Keratinocyte (primary cell): ENCODE measurements at regions not wholly inside any gene's neighbourhood (a gene's known extent, or its start where the extent isn't known, plus 50 kb on each side); places are given as distances from the start of the nearest gene placed in this dataset.

Experiments
- DNase-seq: peaks from one replicate; pipeline ENCODE4 v3.0.0-alpha.2; 2011; ENCODE audit warnings: low read depth, missing footprints, low spot score
- FAIRE-seq: peaks from 2 replicates; lab custom pipeline; 2011; peaks lifted over from hg19 to GRCh38; lab: Jason Lieb, UNC
- H2AFZ ChIP-seq: 2 replicates; pipeline ENCODE4 v1.6.0; 2012; ENCODE audit warnings: low read length, control low read depth, inconsistent platforms; ENCODE audit not compliant: control insufficient read depth
- H3K27ac ChIP-seq: 2 replicates; pipeline ENCODE4 v1.5.1; 2011; ENCODE audit warnings: low read length; ENCODE audit not compliant: control insufficient read depth, insufficient read depth
- H3K27me3 ChIP-seq: 3 replicates; pipeline ENCODE4 v1.6.0; 2011; ENCODE audit warnings: low read length; ENCODE audit not compliant: control insufficient read depth, insufficient read depth; ENCODE audit errors: extremely low read depth
- H3K36me3 ChIP-seq, 2 experiments: 2 replicates in 1 of 2; 3 replicates in 1 of 2; pipeline ENCODE4 v1.5.1; 2011; ENCODE audit warnings: low read length in 2 of 2, mild to moderate bottlenecking in 1 of 2; ENCODE audit not compliant: control insufficient read depth in 2 of 2, insufficient read depth in 2 of 2; ENCODE audit errors: extremely low read depth in 1 of 2
- H3K4me1 ChIP-seq: 3 replicates; pipeline ENCODE4 v1.5.1; 2011; ENCODE audit warnings: low read length; ENCODE audit not compliant: control insufficient read depth, insufficient read depth; ENCODE audit errors: extremely low read depth
- H3K4me2 ChIP-seq: 3 replicates; pipeline ENCODE4 v1.6.0; 2011; ENCODE audit warnings: low read depth, low read length; ENCODE audit not compliant: control insufficient read depth, insufficient read depth; ENCODE audit errors: extremely low read depth
- H3K4me3 ChIP-seq, 3 experiments: fragments of 200-600 bp in 1 of 3; sonication (generic) in 1 of 3; 2 replicates in 2 of 3; 3 replicates in 1 of 3; pipeline ENCODE4 v1.5.1; 2011 to 2016; ENCODE audit warnings: low read length in 3 of 3, mild to moderate bottlenecking in 3 of 3, control low read depth in 2 of 3, inconsistent platforms in 1 of 3, low read depth in 1 of 3, mixed read lengths in 1 of 3, mixed run types in 1 of 3, moderate library complexity in 1 of 3; ENCODE audit not compliant: control insufficient read depth in 2 of 3, insufficient read depth in 2 of 3; ENCODE audit errors: extremely low read depth in 1 of 3
- H3K79me2 ChIP-seq: 2 replicates; pipeline ENCODE4 v1.6.0; 2012; ENCODE audit warnings: low read length; ENCODE audit not compliant: control insufficient read depth, insufficient read depth
- H3K9ac ChIP-seq: 3 replicates; pipeline ENCODE4 v1.6.0; 2011; ENCODE audit warnings: low read length; ENCODE audit not compliant: control insufficient read depth, insufficient read depth; ENCODE audit errors: extremely low read depth
- H3K9me1 ChIP-seq: 3 replicates; pipeline ENCODE4 v1.6.0; 2011; ENCODE audit warnings: low read length; ENCODE audit not compliant: control insufficient read depth, insufficient read depth; ENCODE audit errors: extremely low read depth
- H3K9me3 ChIP-seq: 2 replicates; pipeline ENCODE4 v1.5.1; 2012; ENCODE audit warnings: low read depth, low read length; ENCODE audit not compliant: control insufficient read depth
- H4K20me1 ChIP-seq: 3 replicates; pipeline ENCODE4 v1.6.0; 2011; ENCODE audit warnings: low read length; ENCODE audit not compliant: control insufficient read depth, insufficient read depth; ENCODE audit errors: extremely low read depth
- EZH2 ChIP-seq: IDR thresholded peaks from one replicate; pipeline ENCODE4 v1.6.1; 2012; ENCODE audit warnings: inconsistent platforms, mild to moderate bottlenecking, low read length, moderate library complexity
- dilution Hi-C: fragments of 300-500 bp; cut with MboI; formaldehyde crosslinking; loops from one replicate; pipeline ENCODE4 v1.7.0; 2020; ENCODE audit warnings: low sequenced_read_pairs; ENCODE audit not compliant: extremely low pct_ligation_motif_present
- TF ChIP-seq, protein P1 (sequence below), 3 experiments: IDR thresholded peaks in 1 of 3; conservative IDR thresholded peaks in 1 of 3; optimal IDR thresholded peaks in 1 of 3; 2 replicates in 2 of 3; 3 replicates in 1 of 3; pipeline versions ENCODE3 to v1.5.1; 2011; ENCODE audit warnings: low read length in 3 of 3, mild to moderate bottlenecking in 3 of 3, moderate library complexity in 2 of 3, control low read depth in 1 of 3, inconsistent platforms in 1 of 3; ENCODE audit not compliant: insufficient read depth in 2 of 3; ENCODE audit errors: extremely low read depth in 1 of 3

DNA sequence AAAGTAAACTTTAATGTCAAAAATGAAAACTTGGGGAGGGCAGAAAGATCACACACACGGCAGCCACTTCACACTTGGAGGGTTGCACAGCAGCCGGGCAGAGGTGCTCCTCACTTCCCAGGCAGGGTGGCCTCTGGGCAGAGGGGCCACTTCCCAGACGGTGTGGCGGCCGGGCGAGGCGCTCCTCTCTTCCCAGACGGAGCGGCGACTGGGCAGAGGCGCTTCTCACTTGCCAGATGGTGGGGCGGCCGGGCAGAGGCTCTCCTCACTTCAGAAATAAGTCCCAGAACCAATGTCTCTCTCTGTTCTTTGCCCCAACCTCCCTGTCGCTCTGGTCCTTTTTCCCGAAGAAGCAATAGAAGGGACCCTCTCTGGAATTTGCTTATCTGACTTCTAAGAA is 65.7 kb upstream of the LRPPRC start:
- dilution Hi-C loops: no loop called here
- no peaks in the 10 kb centered on the region for H3K36me3 ChIP-seq
- peaks cover 9% of the 10 kb centered on the region for H3K27me3 ChIP-seq
- no peak overlapping the region for H3K4me3 ChIP-seq
- H3K9ac ChIP-seq: no peak overlapping the region
- no peak overlapping the region for H3K27ac ChIP-seq
- no peaks in the 10 kb centered on the region for H3K79me2 ChIP-seq
- no peak overlapping the region for H2AFZ ChIP-seq
- no peak overlapping the region for H3K4me2 ChIP-seq
- no peaks in the 10 kb centered on the region for H3K4me1 ChIP-seq
- TF ChIP-seq EZH2: no peak
- TF ChIP-seq, protein P1, sequence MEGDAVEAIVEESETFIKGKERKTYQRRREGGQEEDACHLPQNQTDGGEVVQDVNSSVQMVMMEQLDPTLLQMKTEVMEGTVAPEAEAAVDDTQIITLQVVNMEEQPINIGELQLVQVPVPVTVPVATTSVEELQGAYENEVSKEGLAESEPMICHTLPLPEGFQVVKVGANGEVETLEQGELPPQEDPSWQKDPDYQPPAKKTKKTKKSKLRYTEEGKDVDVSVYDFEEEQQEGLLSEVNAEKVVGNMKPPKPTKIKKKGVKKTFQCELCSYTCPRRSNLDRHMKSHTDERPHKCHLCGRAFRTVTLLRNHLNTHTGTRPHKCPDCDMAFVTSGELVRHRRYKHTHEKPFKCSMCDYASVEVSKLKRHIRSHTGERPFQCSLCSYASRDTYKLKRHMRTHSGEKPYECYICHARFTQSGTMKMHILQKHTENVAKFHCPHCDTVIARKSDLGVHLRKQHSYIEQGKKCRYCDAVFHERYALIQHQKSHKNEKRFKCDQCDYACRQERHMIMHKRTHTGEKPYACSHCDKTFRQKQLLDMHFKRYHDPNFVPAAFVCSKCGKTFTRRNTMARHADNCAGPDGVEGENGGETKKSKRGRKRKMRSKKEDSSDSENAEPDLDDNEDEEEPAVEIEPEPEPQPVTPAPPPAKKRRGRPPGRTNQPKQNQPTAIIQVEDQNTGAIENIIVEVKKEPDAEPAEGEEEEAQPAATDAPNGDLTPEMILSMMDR (optimal IDR thresholded peaks at IDR 0.05 in 1 of 3, IDR thresholded peaks at IDR 0.05 in 1 of 3, conservative IDR thresholded peaks at IDR 0.05 in 1 of 3; ENCODE audit: extremely low read depth in 1 of 3, insufficient read depth in 2 of 3, low read length in 3 of 3): no peak
- H3K9me1 ChIP-seq: no peaks in the 10 kb centered on the region
- FAIRE-seq (no peak), DNase-seq (no peak)
- H4K20me1 ChIP-seq: no peaks in the 10 kb centered on the region
- no peaks in the 10 kb centered on the region for H3K9me3 ChIP-seq

- no peak for FAIRE-seq
- H3K9me1 ChIP-seq: no peaks in the 10 kb centered on the region
- no peaks in the 10 kb centered on the region for H4K20me1 ChIP-seq
- no peak overlapping the region for H2AFZ ChIP-seq
- no peaks in the 10 kb centered on the region for H3K79me2 ChIP-seq
- no peak overlapping the region for H3K9ac ChIP-seq
- H3K27ac ChIP-seq: no peak overlapping the region
- no peaks in the 10 kb centered on the region for H3K9me3 ChIP-seq
- peaks cover 6% of the 10 kb centered on the region for H3K27me3 ChIP-seq
- no peak overlapping the region for H3K4me3 ChIP-seq
- no peak for DNase-seq
- TF ChIP-seq, protein P1 (optimal IDR thresholded peaks at IDR 0.05 in 1 of 3, IDR thresholded peaks at IDR 0.05 in 1 of 3, conservative IDR thresholded peaks at IDR 0.05 in 1 of 3; ENCODE audit: extremely low read depth in 1 of 3, insufficient read depth in 2 of 3, low read length in 3 of 3): no peak
- TF ChIP-seq EZH2: no peak
- H3K4me1 ChIP-seq: no peaks in the 10 kb centered on the region
- dilution Hi-C loops: no loop called here
- H3K36me3 ChIP-seq: no peaks in the 10 kb centered on the region
- no peak overlapping the region for H3K4me2 ChIP-seq
Observed at GRCh38 chr2:44061876-44062275, 66.1 kb upstream of the LRPPRC start.
